Cardiac fibroblast (primary cell): ENCODE measurements at regions not wholly inside any gene's neighbourhood (a gene's known extent, or its start where the extent isn't known, plus 50 kb on each side); places are given as distances from the start of the nearest gene placed in this dataset.

Source experiments
- DNase-seq, 2 donors: peaks; one replicate each; pipeline versions ENCODE4 v3.0.0 to v3.0.0-alpha.2; 2010; ENCODE audit warnings: low read depth in 2 of 2
- H3K4me3 ChIP-seq, 2 donors: replicated peaks in 1 of 2; 1 replicate in 1 of 2; 2 replicates in 1 of 2; pipeline ENCODE4 v1.5.1; 2011; ENCODE audit warnings: low read depth in 2 of 2, low read length in 2 of 2, mild to moderate bottlenecking in 2 of 2, moderate library complexity in 1 of 2
- TF ChIP-seq, protein P1 (sequence below): IDR thresholded peaks from one replicate; pipeline ENCODE4 v1.5.1; 2011; ENCODE audit warnings: low read depth, mild to moderate bottlenecking, low read length, inconsistent platforms

DNA sequence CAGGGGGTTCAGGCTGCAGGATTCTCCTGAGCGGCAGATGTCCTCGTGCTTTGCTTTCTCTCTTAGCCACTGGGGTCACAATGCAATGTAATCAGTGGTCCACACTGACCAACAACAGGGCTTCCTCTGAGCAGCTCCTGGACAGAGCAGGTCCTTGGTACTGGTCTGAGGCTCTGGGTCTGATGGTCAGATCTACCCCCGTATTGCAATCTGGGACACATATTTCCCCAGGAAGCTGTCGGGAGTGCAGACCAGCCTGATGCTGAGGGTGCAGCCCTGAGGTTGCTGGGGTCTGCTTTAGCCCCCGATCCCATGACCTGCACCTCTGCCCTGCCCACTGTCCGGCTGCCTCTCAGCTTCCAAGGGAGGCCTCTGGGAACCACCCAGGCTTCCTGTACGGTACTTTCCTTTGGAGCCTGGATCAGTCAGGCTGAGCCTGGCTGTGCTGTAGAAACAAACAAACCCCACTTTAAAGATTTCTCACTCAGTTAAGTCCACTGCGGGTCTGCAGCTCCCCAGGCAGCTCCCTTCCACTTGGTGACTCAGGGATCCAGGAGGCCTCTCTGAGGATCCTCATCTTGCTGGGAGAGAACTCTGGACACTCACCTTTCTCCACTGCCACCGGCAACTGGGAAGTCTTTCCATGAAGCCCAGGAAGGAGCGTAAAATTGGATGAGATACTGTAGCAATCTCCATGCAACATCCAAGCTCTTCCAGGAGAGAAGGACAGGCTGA lies 1046.6 kb downstream of the TBC1D22A start:
- no peak for DNase-seq
- TF ChIP-seq, protein P1, sequence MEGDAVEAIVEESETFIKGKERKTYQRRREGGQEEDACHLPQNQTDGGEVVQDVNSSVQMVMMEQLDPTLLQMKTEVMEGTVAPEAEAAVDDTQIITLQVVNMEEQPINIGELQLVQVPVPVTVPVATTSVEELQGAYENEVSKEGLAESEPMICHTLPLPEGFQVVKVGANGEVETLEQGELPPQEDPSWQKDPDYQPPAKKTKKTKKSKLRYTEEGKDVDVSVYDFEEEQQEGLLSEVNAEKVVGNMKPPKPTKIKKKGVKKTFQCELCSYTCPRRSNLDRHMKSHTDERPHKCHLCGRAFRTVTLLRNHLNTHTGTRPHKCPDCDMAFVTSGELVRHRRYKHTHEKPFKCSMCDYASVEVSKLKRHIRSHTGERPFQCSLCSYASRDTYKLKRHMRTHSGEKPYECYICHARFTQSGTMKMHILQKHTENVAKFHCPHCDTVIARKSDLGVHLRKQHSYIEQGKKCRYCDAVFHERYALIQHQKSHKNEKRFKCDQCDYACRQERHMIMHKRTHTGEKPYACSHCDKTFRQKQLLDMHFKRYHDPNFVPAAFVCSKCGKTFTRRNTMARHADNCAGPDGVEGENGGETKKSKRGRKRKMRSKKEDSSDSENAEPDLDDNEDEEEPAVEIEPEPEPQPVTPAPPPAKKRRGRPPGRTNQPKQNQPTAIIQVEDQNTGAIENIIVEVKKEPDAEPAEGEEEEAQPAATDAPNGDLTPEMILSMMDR, result no peak
- no peak overlapping the region for H3K4me3 ChIP-seq

GRCh38 chr22:47808236-47808635 lies 1045.8 kb downstream of the TBC1D22A start:
- DNase-seq, result no peak
- H3K4me3 ChIP-seq, result no peak overlapping the region
- TF ChIP-seq, protein P1, result no peak

DNA sequence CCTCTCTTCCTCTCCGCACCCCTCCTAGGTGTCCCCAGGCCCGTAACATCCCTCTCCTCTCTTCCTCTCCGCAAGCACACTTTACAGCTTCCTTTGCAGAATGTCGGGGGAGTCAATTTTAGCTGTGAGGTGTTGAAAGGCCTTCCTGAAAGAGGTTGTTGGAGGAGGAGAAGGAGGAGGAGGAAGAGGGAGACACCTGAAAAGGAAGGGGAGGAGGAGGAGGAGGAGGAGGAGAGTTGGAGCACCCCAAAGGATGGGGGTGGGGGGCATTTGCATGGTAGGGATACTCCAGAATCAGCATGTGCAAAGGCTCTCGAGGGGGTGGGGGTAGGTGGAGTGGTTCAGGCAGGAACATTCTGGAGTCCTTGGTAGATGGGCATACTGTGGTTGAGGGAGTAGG lies 1045.1 kb downstream of the TBC1D22A start:
- TF ChIP-seq, protein P1, result no peak
- DNase-seq, result no peak
- H3K4me3 ChIP-seq, result no peak overlapping the region

DNA sequence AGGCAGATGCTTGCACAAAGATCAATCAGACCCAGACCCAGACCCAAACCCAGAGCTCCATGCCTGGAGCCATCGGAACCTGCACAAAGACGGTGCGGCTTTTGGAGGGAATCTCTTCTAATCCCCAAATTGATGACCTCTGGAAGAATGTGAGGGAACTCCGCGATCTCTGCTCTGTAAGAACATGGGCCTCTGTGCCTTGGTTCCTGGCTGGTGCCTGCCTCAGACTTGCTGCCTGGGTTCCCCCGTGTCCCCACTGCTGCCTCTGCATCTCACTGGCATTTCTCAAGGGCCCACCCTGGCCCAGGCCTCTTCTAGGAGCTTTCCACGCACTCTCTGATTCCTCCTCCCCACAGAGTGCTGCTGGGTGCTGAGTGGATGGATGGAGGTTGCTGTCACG lies 1044.4 kb downstream of the TBC1D22A start:
- H3K4me3 ChIP-seq, result no peak overlapping the region
- TF ChIP-seq, protein P1, result no peak
- no peak for DNase-seq

- TF ChIP-seq, protein P1, result no peak
- no peak for DNase-seq
- H3K4me3 ChIP-seq, result no peak overlapping the region
These were observed 1043.0 kb downstream of the TBC1D22A start for GRCh38 chr22:47805394-47805935.

DNA sequence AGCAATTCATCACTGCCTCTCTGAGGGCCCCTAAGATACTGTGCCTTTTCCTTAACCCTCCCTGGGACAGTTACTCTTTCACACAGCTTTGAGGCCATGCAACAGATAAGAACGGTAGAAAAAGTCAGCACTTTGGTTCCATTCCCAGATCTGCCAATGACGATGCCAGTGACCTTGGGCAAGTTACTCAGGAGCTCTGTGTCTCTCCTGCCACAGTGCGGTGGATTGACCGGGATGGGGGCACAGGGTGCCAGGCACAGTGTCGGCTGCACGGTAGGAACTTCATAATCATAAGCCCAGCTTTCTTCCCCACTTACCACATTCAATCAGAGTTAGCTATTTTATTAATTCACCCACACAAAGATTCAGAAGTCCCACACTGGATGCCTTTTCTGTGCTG lies 1041.8 kb downstream of the TBC1D22A start:
- no peak overlapping the region for H3K4me3 ChIP-seq
- TF ChIP-seq, protein P1, result no peak
- no peak for DNase-seq
